Panc1 (cell line): ENCODE measurements at regions not wholly inside any gene's neighbourhood (a gene's known extent, or its start where the extent isn't known, plus 50 kb on each side); places are given as distances from the start of the nearest gene placed in this dataset.

Source experiments
- ATAC-seq: fragments of 200-7000 bp; cut with Tn5 transposase; 2 replicates; pipeline ENCODE4 v1.9.1; 2020; ENCODE audit warnings: mild to moderate bottlenecking, moderate library complexity
- BruUV-seq: library from RNA; stranded (reverse); fragments of 400-500 nt; replicated peaks from 2 replicates; lab custom pipeline; 2021; lab: Mats Ljungman, UMichigan
- CTCF ChIA-PET: fragments of 300-600 bp; sonication (Branson Sonifier 250); formaldehyde crosslinking; loops from one replicate; lab custom pipeline; 2022; ENCODE audit warnings: antibody characterized with exemption; lab: Charles Lee
- POLR2A ChIA-PET: fragments of 300-600 bp; sonication (Branson Sonifier 250); formaldehyde crosslinking; loops from one replicate; lab custom pipeline; 2022; ENCODE audit warnings: antibody characterized with exemption; lab: Charles Lee
- DNase-seq: peaks from one replicate; pipeline ENCODE4 v3.0.0-alpha.2; 2010; ENCODE audit warnings: low read depth, low spot score
- H3K27ac ChIP-seq: 2 replicates; pipeline ENCODE4 v1.5.1; 2011; ENCODE audit warnings: mild to moderate bottlenecking, low read length, inconsistent platforms
- H3K27me3 ChIP-seq: fragments of 200-500 bp; sonication (Bioruptor generic); 2 replicates; pipeline ENCODE4 v1.6.0; 2014; ENCODE audit warnings: low read length, inconsistent platforms; ENCODE audit not compliant: control insufficient read depth, insufficient read depth
- H3K36me3 ChIP-seq: fragments of 200-500 bp; sonication (Bioruptor generic); 2 replicates; pipeline ENCODE4 v1.5.1; 2014; ENCODE audit warnings: inconsistent platforms, mild to moderate bottlenecking, low read length, moderate library complexity; ENCODE audit not compliant: control insufficient read depth, insufficient read depth
- H3K4me1 ChIP-seq: 2 replicates; pipeline ENCODE4 v1.5.1; 2011; ENCODE audit warnings: inconsistent platforms, mild to moderate bottlenecking, low read length, moderate library complexity; ENCODE audit not compliant: control insufficient read depth, insufficient read depth
- H3K4me3 ChIP-seq, 2 experiments: 2 replicates each; pipeline ENCODE4 v1.5.1; 2011 to 2012; ENCODE audit warnings: low read depth in 2 of 2, low read length in 2 of 2, mild to moderate bottlenecking in 2 of 2, inconsistent platforms in 1 of 2, moderate library complexity in 1 of 2
- H3K9me3 ChIP-seq: fragments of 200-500 bp; sonication (Bioruptor generic); 2 replicates; pipeline ENCODE4 v1.5.1; 2014; ENCODE audit warnings: low read depth, mild to moderate bottlenecking, inconsistent platforms, low read length, moderate library complexity; ENCODE audit not compliant: control insufficient read depth, insufficient read depth
- POLR2AphosphoS5 ChIP-seq: IDR thresholded peaks from 2 replicates; pipeline ENCODE4 v1.6.1; 2012; ENCODE audit warnings: mild to moderate bottlenecking, low read depth, low read length, moderate library complexity
- REST ChIP-seq, 2 experiments: IDR thresholded peaks; 2 replicates each; pipeline ENCODE4 v1.6.1; 2011 to 2012; ENCODE audit warnings: low read depth in 2 of 2, control low read depth in 1 of 2, low read length in 1 of 2, mild to moderate bottlenecking in 1 of 2, moderate library complexity in 1 of 2; ENCODE audit not compliant: insufficient read depth in 1 of 2
- SIN3A ChIP-seq: IDR thresholded peaks from 2 replicates; pipeline ENCODE4 v1.6.1; 2012; ENCODE audit warnings: low read depth, mild to moderate bottlenecking, low read length, moderate library complexity, borderline replicate concordance; ENCODE audit not compliant: insufficient read depth
- TCF7L2 ChIP-seq: IDR thresholded peaks from 2 replicates; pipeline ENCODE4 v1.6.1; 2011; ENCODE audit warnings: mild to moderate bottlenecking, low read depth, low read length, inconsistent platforms
- in situ Hi-C: cut with HindIII; loops from 2 replicates; pipeline ENCODE4 v1.10.0; 2016; ENCODE audit warnings: low sequenced_read_pairs, low pct_unique_long_range_greater_than_20kb
- intact Hi-C: fragments of 100-400 bp; cut with micrococcal nuclease; formaldehyde crosslinking; loops from one replicate; pipeline ENCODE4 v1.10.0; 2022; ENCODE audit not compliant: unreplicated experiment
- TF ChIP-seq, protein P1 (sequence below): fragments of 450-650 bp; IDR thresholded peaks from 2 replicates; pipeline ENCODE4 v1.5.1; 2017; ENCODE audit warnings: mild to moderate bottlenecking

DNA sequence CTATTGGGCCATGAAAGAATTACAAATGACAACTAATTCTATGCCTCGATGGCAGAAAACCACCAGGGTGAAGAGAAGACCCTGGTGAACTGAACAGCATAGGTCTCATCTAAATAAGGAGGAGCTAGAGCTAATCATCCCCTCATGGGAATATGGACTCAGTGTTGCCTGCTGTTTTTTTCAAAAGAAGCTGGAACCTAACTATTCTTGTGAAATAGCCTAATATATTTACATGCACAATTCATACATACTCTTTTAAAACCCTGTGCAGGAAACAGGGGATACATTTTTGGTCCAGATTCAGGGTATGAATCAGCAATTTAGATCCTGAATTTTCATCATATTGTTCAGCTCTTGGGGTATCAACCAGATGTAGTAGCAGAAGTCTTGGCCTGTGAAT lies 560.6 kb downstream of the TOX3 start:
- intact Hi-C loops: no loop called here
- in situ Hi-C loops: no loop called here
- H3K27me3 ChIP-seq: no peaks in the 10 kb centered on the region
- no TSS peak for BruUV-seq
- H3K27ac ChIP-seq: no peak overlapping the region
- ChIA-PET CTCF (no interaction called here), POLR2A (no interaction called here)
- DNase-seq (no peak), ATAC-seq (no peak)
- H3K36me3 ChIP-seq: no peaks in the 10 kb centered on the region
- TF ChIP-seq SIN3A (no peak), TCF7L2 (no peak), REST (IDR thresholded peaks at IDR 0.05; ENCODE audit: insufficient read depth in 1 of 2, low read depth in 2 of 2, low read length in 1 of 2) (no peak), POLR2AphosphoS5 (no peak)
- TF ChIP-seq, protein P1, sequence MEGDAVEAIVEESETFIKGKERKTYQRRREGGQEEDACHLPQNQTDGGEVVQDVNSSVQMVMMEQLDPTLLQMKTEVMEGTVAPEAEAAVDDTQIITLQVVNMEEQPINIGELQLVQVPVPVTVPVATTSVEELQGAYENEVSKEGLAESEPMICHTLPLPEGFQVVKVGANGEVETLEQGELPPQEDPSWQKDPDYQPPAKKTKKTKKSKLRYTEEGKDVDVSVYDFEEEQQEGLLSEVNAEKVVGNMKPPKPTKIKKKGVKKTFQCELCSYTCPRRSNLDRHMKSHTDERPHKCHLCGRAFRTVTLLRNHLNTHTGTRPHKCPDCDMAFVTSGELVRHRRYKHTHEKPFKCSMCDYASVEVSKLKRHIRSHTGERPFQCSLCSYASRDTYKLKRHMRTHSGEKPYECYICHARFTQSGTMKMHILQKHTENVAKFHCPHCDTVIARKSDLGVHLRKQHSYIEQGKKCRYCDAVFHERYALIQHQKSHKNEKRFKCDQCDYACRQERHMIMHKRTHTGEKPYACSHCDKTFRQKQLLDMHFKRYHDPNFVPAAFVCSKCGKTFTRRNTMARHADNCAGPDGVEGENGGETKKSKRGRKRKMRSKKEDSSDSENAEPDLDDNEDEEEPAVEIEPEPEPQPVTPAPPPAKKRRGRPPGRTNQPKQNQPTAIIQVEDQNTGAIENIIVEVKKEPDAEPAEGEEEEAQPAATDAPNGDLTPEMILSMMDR: no peak
- no peaks in the 10 kb centered on the region for H3K4me1 ChIP-seq
- no peak overlapping the region for H3K4me3 ChIP-seq
- H3K9me3 ChIP-seq: no peaks in the 10 kb centered on the region

GRCh38 chr16:51985126-51985525 lies 561.8 kb downstream of the TOX3 start:
- H3K27ac ChIP-seq: no peak overlapping the region
- H3K4me3 ChIP-seq: no peak overlapping the region
- no peak for DNase-seq
- H3K4me1 ChIP-seq: no peaks in the 10 kb centered on the region
- in situ Hi-C loops (no loop called here), intact Hi-C loops (no loop called here)
- ATAC-seq: no peak
- ChIA-PET POLR2A (no interaction called here), CTCF (no interaction called here)
- H3K9me3 ChIP-seq: no peaks in the 10 kb centered on the region
- no peaks in the 10 kb centered on the region for H3K36me3 ChIP-seq
- TF ChIP-seq SIN3A: no peak
- no TSS peak for BruUV-seq
- no peaks in the 10 kb centered on the region for H3K27me3 ChIP-seq

DNA sequence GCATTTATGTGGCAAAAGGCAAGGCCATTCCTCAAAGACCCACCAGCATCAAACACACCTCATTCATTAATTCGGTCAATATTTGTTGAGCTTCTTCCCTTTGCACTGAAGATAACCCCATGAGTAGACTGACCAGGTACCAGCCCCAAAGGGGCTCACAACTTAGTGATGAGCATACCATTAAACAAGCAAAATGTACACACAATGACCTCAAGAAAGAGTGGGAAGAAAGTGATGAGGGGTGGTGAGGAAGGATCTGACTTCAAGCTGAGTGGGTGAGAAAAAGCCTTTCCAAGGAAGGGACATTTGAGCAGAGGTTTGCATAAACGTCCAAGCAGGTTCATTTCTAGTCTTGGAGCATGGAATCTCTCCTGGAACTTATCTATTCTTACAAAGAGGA lies 562.5 kb downstream of the TOX3 start:
- Histone ChIP-seq H3K9me3 (no peaks in the 10 kb centered on the region), H3K4me1 (no peaks in the 10 kb centered on the region), H3K36me3 (no peaks in the 10 kb centered on the region), H3K4me3 (no peak overlapping the region), H3K27ac (no peak overlapping the region), H3K27me3 (no peaks in the 10 kb centered on the region)
- ATAC-seq (no peak), DNase-seq (no peak)
- BruUV-seq: no TSS peak
- intact Hi-C loops (loop anchor here (5.0 kb wide), 1 partner anchor 162 kb away; no protein-coding TSS in a partner anchor), in situ Hi-C loops (no loop called here)
- ChIA-PET CTCF (no interaction called here), POLR2A (no interaction called here)
- TF ChIP-seq, protein P1: no peak
- no peak for TF ChIP-seq SIN3A
- TF ChIP-seq POLR2AphosphoS5: no peak
- TF ChIP-seq REST (IDR thresholded peaks at IDR 0.05; ENCODE audit: insufficient read depth in 1 of 2, low read depth in 2 of 2, low read length in 1 of 2): no peak
- no peak for TF ChIP-seq TCF7L2
